ENCODE measurements at regions not wholly inside any gene's neighbourhood (a gene's known extent, or its start where the extent isn't known, plus 50 kb on each side); places are given as distances from the start of the nearest gene placed in this dataset.

DNA sequence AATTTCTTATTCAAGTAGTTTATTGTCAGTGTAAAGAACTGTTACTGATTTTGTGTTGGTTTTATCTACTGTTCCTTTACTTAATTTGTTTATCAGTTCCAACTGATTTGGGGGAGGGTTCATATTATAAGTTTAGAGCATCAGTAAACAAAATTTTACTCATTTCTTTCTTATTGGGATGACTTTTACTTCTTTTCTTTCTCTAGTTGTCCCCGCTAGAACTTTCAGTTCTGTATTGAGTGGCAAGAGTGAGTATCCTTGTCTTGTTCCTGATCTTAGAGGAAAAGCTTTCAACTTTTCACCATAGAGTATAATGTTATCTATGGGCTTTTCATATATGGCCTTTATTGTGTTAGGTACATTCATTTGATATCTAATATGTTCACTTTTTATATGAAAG lies 584.1 kb downstream of the LRFN5 start:
- 89 to 95% methylated on average over 1 of the region's 1 CpG for WGBS, 2 donors
- intact Hi-C loops (cut with DNase I; ENCODE audit: low total_unique reads) = no loop called here
- TF ChIP-seq, protein P1, sequence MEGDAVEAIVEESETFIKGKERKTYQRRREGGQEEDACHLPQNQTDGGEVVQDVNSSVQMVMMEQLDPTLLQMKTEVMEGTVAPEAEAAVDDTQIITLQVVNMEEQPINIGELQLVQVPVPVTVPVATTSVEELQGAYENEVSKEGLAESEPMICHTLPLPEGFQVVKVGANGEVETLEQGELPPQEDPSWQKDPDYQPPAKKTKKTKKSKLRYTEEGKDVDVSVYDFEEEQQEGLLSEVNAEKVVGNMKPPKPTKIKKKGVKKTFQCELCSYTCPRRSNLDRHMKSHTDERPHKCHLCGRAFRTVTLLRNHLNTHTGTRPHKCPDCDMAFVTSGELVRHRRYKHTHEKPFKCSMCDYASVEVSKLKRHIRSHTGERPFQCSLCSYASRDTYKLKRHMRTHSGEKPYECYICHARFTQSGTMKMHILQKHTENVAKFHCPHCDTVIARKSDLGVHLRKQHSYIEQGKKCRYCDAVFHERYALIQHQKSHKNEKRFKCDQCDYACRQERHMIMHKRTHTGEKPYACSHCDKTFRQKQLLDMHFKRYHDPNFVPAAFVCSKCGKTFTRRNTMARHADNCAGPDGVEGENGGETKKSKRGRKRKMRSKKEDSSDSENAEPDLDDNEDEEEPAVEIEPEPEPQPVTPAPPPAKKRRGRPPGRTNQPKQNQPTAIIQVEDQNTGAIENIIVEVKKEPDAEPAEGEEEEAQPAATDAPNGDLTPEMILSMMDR (IDR thresholded peaks at IDR 0.05) = no peak
- no peak for TF ChIP-seq POLR2A (IDR thresholded peaks at IDR 0.05)
- no peak for DNase-seq (ENCODE audit: low spot score in 2 of 2)
- H3K4me3 ChIP-seq (ENCODE audit: low read depth, poor library complexity, severe bottlenecking) = no peak overlapping the region

DNA sequence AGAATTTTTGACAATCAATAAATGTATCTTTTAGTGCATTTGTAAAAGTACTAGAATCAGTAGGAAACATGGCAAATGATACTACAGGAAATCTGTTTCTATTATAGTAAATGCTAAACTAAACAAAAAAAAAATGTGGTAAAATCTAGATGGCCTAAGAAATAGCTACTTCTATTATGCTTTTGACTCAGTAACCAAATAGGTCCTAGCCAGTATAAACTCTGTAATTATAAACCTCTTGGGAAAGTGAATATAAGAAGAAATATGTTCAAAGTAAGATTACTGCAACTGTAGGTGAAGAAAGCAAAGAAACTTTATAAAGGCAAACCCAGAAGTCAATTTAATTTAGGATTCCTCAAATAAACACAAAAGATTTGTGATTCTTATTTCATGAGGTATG lies 581.2 kb downstream of the LRFN5 start:
- no peak overlapping the region for H3K4me3 ChIP-seq (ENCODE audit: low read depth, poor library complexity, severe bottlenecking)
- intact Hi-C loops (cut with DNase I; ENCODE audit: low total_unique reads) = no loop called here
- no peak for TF ChIP-seq POLR2A (IDR thresholded peaks at IDR 0.05)
- TF ChIP-seq, protein P1 (IDR thresholded peaks at IDR 0.05) = no peak
- DNase-seq (ENCODE audit: low spot score in 2 of 2) = no peak

DNA sequence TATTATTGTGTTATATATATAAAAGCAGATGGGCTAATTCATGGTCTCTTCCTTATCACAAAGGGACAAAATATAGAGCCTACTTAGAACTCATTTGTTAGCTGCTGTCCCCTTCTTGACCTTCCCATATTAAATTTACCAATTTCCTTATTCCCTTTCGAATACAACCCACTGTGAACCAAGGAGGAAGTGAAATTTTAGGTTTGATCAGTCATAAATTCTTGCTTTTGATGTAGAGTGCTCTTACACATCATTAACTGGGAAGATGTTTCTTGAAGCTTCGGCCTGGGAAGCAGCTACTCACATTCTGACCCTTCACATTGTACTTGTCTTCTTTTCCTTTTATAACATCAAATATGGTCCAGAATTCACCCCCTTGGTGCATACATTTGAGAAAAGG lies 579.0 kb downstream of the LRFN5 start:
- WGBS, 2 donors = 65 to 85% methylated on average over 2 of the region's 2 CpGs
- intact Hi-C loops (cut with DNase I; ENCODE audit: low total_unique reads) = no loop called here
- DNase-seq (ENCODE audit: low spot score in 2 of 2) = no peak
- TF ChIP-seq, protein P1 (IDR thresholded peaks at IDR 0.05) = no peak
- TF ChIP-seq POLR2A (IDR thresholded peaks at IDR 0.05) = no peak
- H3K4me3 ChIP-seq (ENCODE audit: low read depth, poor library complexity, severe bottlenecking) = no peak overlapping the region

DNA sequence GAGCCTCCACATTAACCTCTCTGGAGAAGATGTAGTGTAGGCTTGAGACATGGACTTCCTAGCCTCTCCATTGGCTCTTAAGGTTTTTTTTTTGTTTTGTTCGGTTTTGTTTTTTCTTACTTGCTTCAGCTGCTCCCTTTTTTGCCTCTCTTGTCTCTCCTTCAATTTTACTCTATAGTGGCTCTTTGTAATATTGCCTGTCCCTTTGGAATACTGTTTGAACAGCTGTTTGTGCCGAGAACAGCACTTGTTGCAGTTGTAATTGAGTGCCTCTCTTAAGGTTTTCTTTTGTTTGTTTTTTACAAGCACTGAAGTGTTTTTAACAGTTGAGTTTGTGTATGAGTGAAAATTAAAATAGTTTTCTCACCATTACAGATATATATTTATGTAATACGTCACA lies 567.7 kb downstream of the LRFN5 start:
- 85 to 92% methylated on average over 3 of the region's 3 CpGs for WGBS, 2 donors
- no peak for DNase-seq (ENCODE audit: low spot score in 2 of 2)
- intact Hi-C loops (cut with DNase I; ENCODE audit: low total_unique reads) = no loop called here
- TF ChIP-seq, protein P1 (IDR thresholded peaks at IDR 0.05) = no peak
- no peak for TF ChIP-seq POLR2A (IDR thresholded peaks at IDR 0.05)
- no peak overlapping the region for H3K4me3 ChIP-seq (ENCODE audit: low read depth, poor library complexity, severe bottlenecking)

DNA sequence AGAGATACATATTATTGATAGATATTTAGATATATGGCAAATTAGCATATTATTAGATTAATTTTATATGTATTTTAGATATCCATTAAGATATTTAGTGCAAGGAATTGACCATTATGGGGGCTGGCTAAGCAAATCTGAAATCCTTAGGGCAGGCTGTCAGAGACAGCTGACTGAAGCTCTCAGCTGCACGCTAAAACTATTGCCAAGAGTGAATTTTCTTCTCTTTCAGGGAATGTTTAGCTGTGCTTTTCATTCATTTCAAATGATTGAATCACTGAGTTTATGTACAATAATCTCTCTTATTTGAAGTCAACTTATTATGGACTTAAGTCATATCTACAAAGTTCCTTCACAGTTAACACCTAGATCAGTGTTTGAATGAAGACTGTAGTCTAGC lies 566.5 kb downstream of the LRFN5 start:
- WGBS, 2 donors = 80 to 93% methylated on average over 1 of the region's 1 CpG
- DNase-seq (ENCODE audit: low spot score in 2 of 2) = no peak
- intact Hi-C loops (cut with DNase I; ENCODE audit: low total_unique reads) = no loop called here
- TF ChIP-seq, protein P1 (IDR thresholded peaks at IDR 0.05) = no peak
- TF ChIP-seq POLR2A (IDR thresholded peaks at IDR 0.05) = no peak
- no peak overlapping the region for H3K4me3 ChIP-seq (ENCODE audit: low read depth, poor library complexity, severe bottlenecking)

DNA sequence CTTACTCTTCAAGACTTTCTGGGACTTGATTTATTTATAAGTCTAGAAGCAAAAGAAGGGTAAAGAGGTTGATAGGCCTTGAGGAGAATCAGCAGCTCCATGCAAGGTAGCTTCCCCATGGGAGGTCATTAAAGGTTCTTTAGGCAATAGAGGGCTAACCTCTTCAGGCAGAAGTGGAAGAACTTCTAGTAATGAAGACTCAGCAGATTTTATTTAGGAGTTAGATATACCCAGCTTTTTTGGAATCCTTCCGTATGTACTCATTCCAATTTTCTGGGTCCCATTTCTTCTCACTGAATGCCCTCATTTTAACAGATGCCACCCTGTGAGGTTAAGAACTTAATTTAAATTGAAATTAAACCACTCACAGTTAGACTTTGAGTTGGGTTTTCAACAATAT lies 565.6 kb downstream of the LRFN5 start:
- 83 to 100% methylated on average over 1 of the region's 1 CpG for WGBS, 2 donors
- TF ChIP-seq, protein P1 (IDR thresholded peaks at IDR 0.05) = no peak
- H3K4me3 ChIP-seq (ENCODE audit: low read depth, poor library complexity, severe bottlenecking) = no peak overlapping the region
- intact Hi-C loops (cut with DNase I; ENCODE audit: low total_unique reads) = no loop called here
- no peak for DNase-seq (ENCODE audit: low spot score in 2 of 2)

Data from lower leg skin (tissue), 4 donors.